Ovary (tissue), 3 donors: ENCODE measurements at regions not wholly inside any gene's neighbourhood (a gene's known extent, or its start where the extent isn't known, plus 50 kb on each side); places are given as distances from the start of the nearest gene placed in this dataset.

Source experiments
- CTCF ChIP-seq, 3 donors: fragments of 450-650 bp in 2 of 3; fragments of 200-600 bp in 1 of 3; IDR thresholded peaks; one replicate each; pipeline versions ENCODE4 v1.5.1 to v1.8.0; 2016 to 2022; ENCODE audit warnings: antibody characterized with exemption in 3 of 3, mild to moderate bottlenecking in 1 of 3
- EP300 ChIP-seq: sonication (generic); formaldehyde crosslinking; IDR thresholded peaks from one replicate; pipeline ENCODE4 v1.6.1; 2017; ENCODE audit warnings: antibody characterized with exemption
- POLR2A ChIP-seq: fragments of 450-650 bp; IDR thresholded peaks from one replicate; pipeline ENCODE4 v1.6.1; 2017; ENCODE audit warnings: antibody characterized with exemption, mild to moderate bottlenecking, moderate library complexity
- donor health status: DM: no; HTN: no; CAD: no.

- no peak for TF ChIP-seq CTCF (IDR thresholded peaks at IDR 0.05)
- no peak for TF ChIP-seq POLR2A
- no peak for TF ChIP-seq EP300
These were observed 638.8 kb downstream of the LRRC70 start for GRCh38 chr5:63217422-63217821.
